Mucosa of gallbladder (tissue), 1 donor: ENCODE measurements at regions not wholly inside any gene's neighbourhood (a gene's known extent, or its start where the extent isn't known, plus 50 kb on each side); places are given as distances from the start of the nearest gene placed in this dataset.
"Not testable (repeated sequence)": the region's sequence is repeated elsewhere in the genome, so short reads cannot be mapped to it uniquely, and the experiment has no call there.

ENCODE experiments used
- DNase-seq: peaks from one replicate; pipeline ENCODE4 v3.0.0-alpha.2; 2020; ENCODE audit warnings: low spot score
- donor health status: DM: no; HTN: no; CAD: no.

GRCh38 chr9:21597284-21597683, 115.2 kb upstream of the IFNE start:
- DNase-seq, result no peak

GRCh38 chr9:21598749-21599148, 116.6 kb upstream of the IFNE start:
- DNase-seq, result no peak

GRCh38 chr9:21605489-21605931, 123.4 kb upstream of the IFNE start:
- no peak for DNase-seq

DNA sequence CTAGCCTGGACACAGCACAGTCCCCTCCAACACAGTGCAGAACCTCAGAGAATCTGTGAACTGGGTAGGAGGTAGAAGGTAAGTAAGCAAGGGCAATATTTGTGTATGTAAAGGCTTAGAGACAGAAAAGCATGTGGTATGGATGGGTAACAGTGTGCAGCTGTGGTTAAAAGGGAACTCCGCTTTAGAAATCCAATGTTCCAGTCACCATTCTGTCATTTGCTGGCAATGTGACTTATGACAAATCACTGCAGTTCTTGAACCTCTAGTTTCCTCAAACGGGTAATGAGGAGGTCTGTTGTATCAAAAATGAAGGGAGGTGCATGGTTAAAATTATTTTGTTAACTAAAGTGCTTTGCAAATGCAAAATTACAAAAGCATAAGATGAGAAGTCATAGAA, 125.5 kb upstream of the IFNE start:
- DNase-seq, result no peak

GRCh38 chr9:21608200-21608599, 126.1 kb upstream of the IFNE start:
- no peak for DNase-seq

DNA sequence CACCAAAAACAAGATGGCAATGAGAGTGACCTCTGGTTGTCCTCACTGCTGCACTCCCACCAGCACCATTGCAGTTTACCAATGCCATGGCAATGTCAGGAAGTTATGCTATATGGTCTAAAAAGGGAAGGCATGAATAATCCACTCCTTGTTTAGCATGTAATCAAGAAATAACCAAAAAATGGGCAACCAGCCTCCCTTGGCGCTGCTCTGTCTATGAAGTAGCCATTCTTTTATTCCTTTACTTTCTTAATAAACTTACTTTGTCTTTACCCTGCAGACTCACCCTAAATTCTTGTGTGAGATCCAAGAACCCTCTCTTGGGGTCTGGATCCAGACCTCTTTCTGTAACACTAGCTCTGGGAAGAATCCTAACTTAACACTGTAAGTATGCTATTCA, 127.4 kb upstream of the IFNE start:
- no peak for DNase-seq

- DNase-seq, result no peak
Observed at GRCh38 chr9:21611891-21612290, 129.8 kb upstream of the IFNE start.

- DNase-seq, result no peak
Observed at GRCh38 chr9:21615018-21615417, 132.9 kb upstream of the IFNE start.

- no peak for DNase-seq
Observed at GRCh38 chr9:21615446-21615845, 133.3 kb upstream of the IFNE start.

- DNase-seq, result no peak
Observed at GRCh38 chr9:21616082-21616778, 134.1 kb upstream of the IFNE start.

DNA sequence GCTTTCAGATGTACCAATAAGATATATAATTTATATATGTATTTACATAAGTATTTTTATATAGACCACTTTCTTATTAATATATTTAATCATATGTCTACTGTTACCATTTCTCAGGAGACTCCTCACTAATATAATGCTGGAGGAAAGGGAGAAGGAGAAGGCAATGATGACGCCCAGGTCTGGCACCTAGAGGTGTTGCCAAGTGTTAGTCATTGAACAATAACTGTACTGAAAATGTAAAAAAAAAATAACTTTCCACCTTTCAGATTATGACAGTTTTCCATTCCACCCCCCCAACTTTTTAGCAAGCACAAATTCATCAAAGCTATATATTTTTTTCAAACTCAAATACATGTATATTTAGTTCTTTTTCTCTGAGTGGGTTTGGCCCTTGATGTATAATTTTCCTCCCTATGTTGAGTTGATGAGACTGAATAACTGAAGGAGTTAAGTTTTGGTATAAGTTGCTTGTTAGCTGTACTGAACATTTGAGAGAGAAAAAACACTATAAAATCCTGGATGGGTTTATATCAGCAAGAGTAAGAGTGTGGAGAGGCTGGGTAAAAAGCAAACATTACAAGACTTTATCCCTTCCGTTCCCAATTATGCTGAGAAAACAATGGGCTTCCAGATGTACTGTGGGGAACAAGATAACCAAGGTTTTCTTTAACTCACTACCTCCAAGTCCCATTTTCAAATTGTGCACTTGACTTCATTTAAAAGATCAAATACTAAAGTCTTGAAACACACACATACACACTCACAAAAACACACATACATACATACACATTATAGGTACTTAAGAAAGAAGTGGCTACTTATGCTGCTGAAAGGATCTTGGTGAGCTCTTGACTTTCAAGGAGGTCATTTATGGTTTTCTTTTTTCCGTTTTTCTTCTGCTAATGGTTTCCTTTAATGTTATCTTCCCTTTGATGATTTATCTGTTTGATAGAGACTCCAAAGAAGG, 142.8 kb upstream of the IFNE start:
- no peak for DNase-seq

- DNase-seq, result no peak
Observed at GRCh38 chr9:21626493-21626892, 144.4 kb upstream of the IFNE start.

GRCh38 chr9:21628954-21629353, 146.8 kb upstream of the IFNE start:
- not testable (repeated sequence) for DNase-seq

DNA sequence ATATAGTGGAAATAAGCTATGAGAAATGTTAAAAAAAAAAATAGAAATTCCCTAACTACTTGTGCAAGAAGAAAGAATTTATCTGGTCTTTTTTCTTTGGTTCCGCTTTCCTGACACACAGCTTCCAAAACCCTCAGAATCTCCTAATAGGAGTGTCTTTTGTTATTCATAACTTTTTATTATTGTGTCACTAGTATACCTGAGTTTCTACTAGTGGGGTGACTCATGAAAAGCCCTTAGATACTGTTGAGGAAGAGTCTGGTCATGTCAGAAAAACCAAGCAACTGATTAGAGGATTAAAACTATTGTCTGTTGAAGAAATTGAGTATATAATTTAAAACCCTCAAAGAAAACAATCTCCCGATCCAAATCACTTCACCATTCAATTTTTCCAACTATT, 152.8 kb upstream of the IFNE start:
- no peak for DNase-seq

- no peak for DNase-seq
Observed at GRCh38 chr9:21638104-21638503, 156.0 kb upstream of the IFNE start.

DNA sequence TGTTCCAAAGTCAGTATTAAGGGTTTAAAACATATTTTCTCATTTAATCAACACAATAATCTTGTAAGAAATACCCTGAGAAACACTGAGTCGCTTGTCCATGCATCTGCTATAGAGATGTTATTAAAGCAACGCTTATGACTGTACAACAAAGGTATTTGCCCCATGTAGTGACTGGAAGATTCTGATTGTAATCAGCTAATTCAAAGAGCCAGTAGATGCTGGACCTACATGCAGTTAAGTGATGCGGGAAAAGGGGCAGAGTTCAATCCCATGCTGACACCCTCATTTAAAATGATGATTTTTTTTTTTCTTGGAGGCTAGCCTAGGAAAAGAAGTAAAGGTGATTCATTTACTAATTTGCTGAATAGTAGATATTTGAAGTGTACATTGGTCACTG, 149.3 kb upstream of the MTAP start:
- DNase-seq, result no peak

DNA sequence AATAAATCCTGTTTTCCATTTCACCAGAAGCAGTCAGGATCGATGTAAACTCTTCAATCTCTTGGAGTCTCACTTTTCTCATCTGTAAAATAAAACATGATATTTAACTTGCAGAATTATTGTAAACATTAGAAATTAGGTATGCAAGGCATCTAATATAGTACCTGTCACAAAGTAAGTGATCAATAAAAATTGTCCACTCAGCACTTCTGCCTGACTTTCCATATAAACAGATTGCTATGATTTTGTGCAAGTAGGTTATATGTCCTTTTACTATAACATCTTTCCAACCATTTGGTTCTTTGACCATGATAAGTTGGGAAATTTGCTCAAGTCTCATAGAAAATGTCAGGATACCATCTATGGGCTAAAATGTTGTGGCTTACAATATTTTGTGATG, 148.8 kb upstream of the MTAP start:
- no peak for DNase-seq

DNA sequence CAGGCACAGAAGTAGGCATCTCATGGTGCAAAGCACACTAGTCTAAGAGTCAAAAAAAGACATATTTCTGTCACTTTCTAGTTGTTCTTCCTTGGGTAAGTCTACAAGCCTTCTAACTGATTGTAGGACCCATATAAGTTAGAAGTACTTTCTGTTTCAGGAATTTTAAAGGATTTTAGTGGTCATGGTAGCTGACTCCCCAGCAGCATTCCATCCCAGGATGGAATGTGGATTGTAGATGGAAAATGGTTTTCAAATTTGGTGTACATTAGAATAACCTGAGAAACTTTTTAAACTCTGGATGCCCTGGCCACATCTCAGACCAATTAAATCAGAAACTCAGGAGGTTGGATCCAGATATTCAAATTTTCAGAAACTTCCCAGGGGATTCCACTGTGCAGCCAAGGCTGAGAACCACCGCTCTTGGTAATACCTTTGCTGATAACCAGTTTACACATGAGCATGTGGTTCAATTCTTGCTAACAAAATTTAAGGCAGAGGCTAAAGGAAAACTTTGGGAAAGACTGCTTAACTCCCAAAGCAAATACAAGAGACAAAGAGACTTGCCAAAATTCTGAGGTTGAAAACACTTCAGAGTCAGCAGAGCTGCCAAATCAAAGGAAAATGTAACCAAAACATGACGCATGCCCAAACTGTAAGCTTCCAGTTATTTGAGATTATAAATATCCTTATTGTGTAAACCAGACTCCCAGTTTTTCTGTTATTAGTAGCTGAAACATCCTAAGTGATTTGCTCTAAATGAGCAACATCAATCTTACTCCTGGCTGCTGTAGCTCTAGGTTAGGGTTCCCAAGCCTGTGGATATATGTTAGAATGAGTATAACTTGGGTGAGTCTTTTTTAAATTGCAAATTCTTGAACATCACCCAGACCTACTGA, 145.4 kb upstream of the MTAP start:
- DNase-seq, result no peak

GRCh38 chr9:21657966-21658667, 144.3 kb upstream of the MTAP start:
- no peak for DNase-seq

DNA sequence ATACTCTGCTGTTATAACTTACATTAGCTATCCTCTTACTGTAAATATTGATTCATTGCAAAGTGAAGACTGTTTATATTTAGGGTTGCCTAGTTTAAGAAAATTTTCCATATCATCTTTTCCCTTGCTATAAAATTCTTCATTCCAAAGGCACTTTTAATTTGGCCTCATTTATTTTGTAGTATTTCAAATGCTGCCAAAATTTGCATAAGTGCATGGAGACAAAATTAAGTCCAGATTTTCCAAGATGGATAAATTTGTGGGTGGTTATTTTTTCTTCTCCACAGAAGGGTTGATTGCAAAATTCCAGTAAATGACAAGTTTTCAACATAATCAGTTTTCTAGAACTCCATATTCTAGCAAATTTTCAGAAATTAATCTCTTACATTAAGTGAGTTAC, 141.5 kb upstream of the MTAP start:
- DNase-seq, result no peak

- no peak for DNase-seq
Observed at GRCh38 chr9:21661626-21662025, 140.8 kb upstream of the MTAP start.
